Stimulated activated effector memory CD8-positive, alpha-beta T cell treated with anti-CD3 and anti-CD28 coated beads, Interleukin-12 subunit alpha, Interleukin-12 subunit beta, amount 100 ng/mL, for 72 hours (primary cell): ENCODE measurements at regions not wholly inside any gene's neighbourhood (a gene's known extent, or its start where the extent isn't known, plus 50 kb on each side); places are given as distances from the start of the nearest gene placed in this dataset.
A peak's percentile ranks its signal among the peaks of the same experiment; 100 is the strongest.

Experiments used
- ATAC-seq: fragments of 150-1000 bp; cut with Tn5 transposase; 2 replicates; pipeline ENCODE4 v1.10.0; 2021
- DNase-seq, 2 donors: peaks; one replicate each; pipeline ENCODE4 v3.0.0; 2021 to 2022; ENCODE audit warnings: low spot score in 2 of 2
- H3K27ac Mint-ChIP-seq: one replicate; pipeline ENCODE4 v1.8.0; 2022; ENCODE audit warnings: mild to moderate bottlenecking, mixed read lengths
- H3K36me3 Mint-ChIP-seq: one replicate; pipeline ENCODE4 v1.8.0; 2022; ENCODE audit warnings: mild to moderate bottlenecking, mixed read lengths
- H3K4me1 Mint-ChIP-seq: one replicate; pipeline ENCODE4 v1.8.0; 2022; ENCODE audit warnings: mixed read lengths
- H3K4me3 Mint-ChIP-seq: one replicate; pipeline ENCODE4 v1.8.0; 2022; ENCODE audit warnings: mild to moderate bottlenecking, mixed read lengths
- H3K9me3 Mint-ChIP-seq: one replicate; pipeline ENCODE4 v1.8.0; 2022; ENCODE audit warnings: mixed read lengths

DNA sequence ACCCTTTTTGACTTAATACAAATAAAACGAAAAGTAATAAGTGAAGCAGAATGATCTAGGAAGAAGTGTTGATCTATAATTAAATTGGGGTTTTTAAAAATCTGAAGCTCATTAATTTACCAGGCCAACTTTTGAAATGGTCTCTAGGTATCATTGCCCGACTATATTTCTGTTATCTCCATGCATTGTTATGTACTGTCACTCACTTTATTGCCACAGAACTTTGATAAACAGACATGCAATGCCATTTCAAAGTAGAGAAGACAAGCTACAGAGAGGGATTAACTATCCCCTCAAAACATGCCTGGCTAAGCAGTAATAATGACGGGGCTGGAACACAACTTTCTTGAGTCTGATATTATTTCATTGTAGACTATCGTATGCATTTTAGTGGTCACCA lies 147.6 kb upstream of the ITGA4 start:
- peak overlapping the region; percentile 66 for H3K4me3 Mint-ChIP-seq
- DNase-seq = no peak
- peaks cover 36% of the 10 kb centered on the region for H3K4me1 Mint-ChIP-seq
- peak overlapping the region; percentile 92 for H3K27ac Mint-ChIP-seq
- peaks cover 6% of the 10 kb centered on the region for H3K36me3 Mint-ChIP-seq
- H3K9me3 Mint-ChIP-seq = no peaks in the 10 kb centered on the region
- ATAC-seq = no peak

DNA sequence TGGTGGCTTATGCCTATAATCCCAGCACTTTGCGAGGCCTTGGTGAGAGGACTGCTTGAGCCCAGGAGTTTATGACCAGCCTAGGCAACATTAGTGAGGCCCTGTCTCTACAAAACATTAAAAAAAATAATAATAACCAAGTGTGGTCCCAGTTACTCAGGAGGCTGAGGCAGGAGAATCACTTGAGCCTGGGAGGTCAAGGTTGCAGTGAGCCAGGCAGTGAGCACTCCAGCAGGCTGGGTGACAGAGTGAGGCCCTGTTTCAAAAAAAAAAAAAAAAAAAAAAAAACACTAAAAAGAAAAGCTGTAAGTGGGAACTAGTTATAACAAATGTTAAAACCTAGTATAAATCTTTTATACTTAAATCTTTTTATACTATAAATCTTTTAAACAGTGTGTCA lies 146.2 kb upstream of the ITGA4 start:
- peak; percentile 31 for ATAC-seq
- peaks cover 27% of the 10 kb centered on the region for H3K4me1 Mint-ChIP-seq
- H3K9me3 Mint-ChIP-seq = no peaks in the 10 kb centered on the region
- peaks cover 6% of the 10 kb centered on the region for H3K36me3 Mint-ChIP-seq
- no peak for DNase-seq
- H3K4me3 Mint-ChIP-seq = no peak overlapping the region
- H3K27ac Mint-ChIP-seq = no peak overlapping the region

DNA sequence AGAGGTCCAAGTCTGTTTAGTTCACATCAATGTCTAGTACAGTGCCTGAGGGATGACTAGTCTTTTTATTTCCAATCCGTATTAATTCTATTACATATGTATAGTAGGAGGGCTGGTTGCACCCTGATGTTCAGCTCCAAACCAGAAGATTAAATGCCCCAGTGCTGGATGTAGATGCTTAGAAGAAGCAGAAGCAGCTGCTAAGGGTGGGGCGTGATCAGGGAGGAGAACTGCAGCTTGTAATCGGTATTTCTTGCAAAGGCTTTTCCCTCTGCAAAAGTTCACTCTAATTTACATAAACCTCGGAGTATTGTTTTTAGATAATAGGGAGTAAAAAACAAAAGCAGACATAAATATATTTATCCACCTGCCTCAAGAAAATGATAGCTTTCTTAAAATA lies 145.3 kb upstream of the ITGA4 start:
- H3K9me3 Mint-ChIP-seq = no peaks in the 10 kb centered on the region
- no peak for DNase-seq
- H3K4me3 Mint-ChIP-seq = peak overlapping the region; percentile 80
- H3K27ac Mint-ChIP-seq = peak overlapping the region; percentile 99
- peaks cover 6% of the 10 kb centered on the region for H3K36me3 Mint-ChIP-seq
- H3K4me1 Mint-ChIP-seq = peaks cover 27% of the 10 kb centered on the region
- peak; percentile 22 for ATAC-seq

DNA sequence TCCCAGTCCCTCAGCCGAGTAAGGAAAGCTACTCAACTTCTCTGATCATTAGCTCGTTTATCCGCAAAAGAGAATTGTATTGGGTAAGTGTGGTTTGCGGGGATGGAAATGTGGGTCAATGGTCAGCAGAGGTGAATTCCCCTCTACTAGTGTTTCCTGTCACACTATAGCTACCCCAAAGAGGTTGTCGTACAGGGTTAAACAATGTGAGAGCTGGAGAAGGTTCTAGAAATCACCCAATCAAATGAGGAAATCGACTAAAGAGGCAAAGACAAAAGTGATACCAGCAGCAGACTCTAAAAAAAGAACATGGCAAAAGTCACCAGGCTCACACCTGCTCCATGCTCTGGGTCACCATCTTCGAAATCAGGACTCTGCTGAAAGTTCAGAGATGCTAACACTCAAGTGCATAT lies 144.7 kb upstream of the ITGA4 start:
- peak overlapping the region; percentile 80 for H3K4me3 Mint-ChIP-seq
- H3K36me3 Mint-ChIP-seq = peaks cover 6% of the 10 kb centered on the region
- peak overlapping the region; percentile 99 for H3K27ac Mint-ChIP-seq
- peaks cover 27% of the 10 kb centered on the region for H3K4me1 Mint-ChIP-seq
- no peaks in the 10 kb centered on the region for H3K9me3 Mint-ChIP-seq
- peak; percentile 42 to 85 for DNase-seq
- peak; percentile 91 for ATAC-seq

DNA sequence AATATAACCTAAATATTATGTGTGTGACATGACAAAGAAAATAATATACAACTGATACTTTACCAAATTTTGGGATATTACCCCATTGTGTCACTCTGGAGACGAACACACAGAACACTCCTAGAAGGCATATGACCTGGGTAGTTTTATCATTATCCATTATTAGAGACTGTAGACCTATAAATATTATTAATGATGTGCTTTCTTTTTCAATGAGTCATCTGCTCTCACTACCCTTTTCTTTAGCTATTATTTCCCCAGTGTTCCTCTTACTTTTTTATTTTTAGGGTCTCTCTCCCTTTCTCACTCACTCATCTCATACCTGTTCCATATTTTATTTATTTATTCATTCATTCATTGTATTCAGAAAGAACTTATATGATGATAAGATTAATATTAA lies 143.3 kb upstream of the ITGA4 start:
- Mint-ChIP-seq H3K36me3 (peaks cover 6% of the 10 kb centered on the region), H3K27ac (peak overlapping the region; percentile 99), H3K4me3 (peak overlapping the region; percentile 80), H3K4me1 (peaks cover 20% of the 10 kb centered on the region), H3K9me3 (no peaks in the 10 kb centered on the region)
- DNase-seq (no peak), ATAC-seq (no peak)

DNA sequence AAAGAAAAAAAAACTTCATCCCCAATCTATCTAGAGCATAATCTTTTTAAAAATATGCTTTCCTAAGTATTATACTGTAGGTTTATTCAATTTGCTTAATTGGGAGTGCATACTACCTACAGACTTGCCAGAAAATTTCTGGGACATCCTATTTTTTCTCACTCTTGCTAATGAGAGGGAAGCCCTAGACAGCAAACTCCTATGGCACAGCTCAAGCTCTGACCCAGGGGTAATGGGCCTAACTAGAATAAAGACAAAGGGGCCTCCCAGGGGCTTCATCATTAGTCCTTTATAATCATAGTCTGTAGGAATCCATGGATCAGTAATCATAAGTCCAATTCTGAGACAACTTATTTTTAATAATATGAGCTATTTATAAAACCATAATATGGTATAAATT lies 142.6 kb upstream of the ITGA4 start:
- peak overlapping the region; percentile 80 for H3K4me3 Mint-ChIP-seq
- ATAC-seq = no peak

DNA sequence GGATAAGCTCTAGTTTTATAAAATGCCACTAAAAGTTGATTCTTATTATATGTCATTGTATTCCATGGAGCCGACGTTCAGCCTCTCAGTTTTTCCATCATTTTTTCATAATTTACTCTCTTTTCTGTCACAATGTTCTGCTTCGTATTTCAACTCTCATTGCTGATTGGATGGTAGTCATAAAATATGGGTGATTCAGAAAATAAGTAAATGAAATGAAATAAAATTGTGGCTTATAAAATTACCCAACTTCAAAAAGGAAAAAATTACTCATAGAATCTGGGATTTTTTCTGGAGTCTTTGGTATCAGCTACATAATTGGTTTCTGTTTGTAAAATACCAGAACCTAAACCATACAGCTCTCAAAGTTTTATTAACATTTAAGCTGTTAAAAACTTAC lies 139.7 kb upstream of the ITGA4 start:
- H3K27ac Mint-ChIP-seq = no peak overlapping the region
- no peak for ATAC-seq
- no peak for DNase-seq
- H3K9me3 Mint-ChIP-seq = no peaks in the 10 kb centered on the region
- H3K4me1 Mint-ChIP-seq = peaks cover 10% of the 10 kb centered on the region
- H3K36me3 Mint-ChIP-seq = peaks cover 6% of the 10 kb centered on the region
- no peak overlapping the region for H3K4me3 Mint-ChIP-seq

More for the DNA sequence above, 142.6 kb upstream of the ITGA4 start:
- Mint-ChIP-seq H3K9me3 (no peaks in the 10 kb centered on the region), H3K4me1 (peaks cover 20% of the 10 kb centered on the region), H3K36me3 (peaks cover 6% of the 10 kb centered on the region), H3K27ac (peak overlapping the region; percentile 99)
- DNase-seq = no peak

DNA sequence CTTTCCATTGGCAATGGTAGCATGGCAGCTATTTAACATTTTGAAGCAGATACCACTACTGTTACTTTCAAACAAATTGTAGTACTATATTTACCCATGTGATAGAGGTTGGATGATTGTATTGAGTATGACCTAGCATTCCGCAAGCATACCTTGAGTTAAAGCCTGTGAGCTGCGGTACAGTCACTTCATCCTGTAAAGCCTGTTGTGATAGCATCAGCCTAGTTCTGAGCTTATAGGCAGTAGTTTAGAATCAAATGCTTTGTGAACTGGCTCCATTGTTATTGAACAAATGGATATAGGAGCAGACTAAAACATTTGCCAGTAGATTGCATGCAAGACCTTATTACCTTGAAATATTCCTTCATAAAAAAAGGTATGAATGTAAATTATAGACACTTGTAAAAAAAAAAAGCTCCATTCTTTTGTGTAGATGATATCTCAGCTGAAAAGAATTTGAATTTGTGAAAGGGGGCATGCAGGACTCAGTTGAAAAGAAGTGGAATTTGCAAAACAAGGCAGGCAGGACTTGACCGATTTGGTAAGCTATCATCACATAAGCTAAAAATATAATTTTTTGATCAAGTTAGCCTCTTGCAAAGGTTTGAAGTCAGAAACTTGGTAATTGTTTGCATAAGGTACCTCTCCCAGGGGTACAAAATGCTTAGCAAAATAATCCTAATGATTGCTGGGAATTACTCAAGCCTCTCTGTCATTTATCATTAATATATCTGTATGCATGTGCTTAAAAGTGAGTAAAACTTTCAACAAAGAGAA lies 138.5 kb upstream of the ITGA4 start:
- no peak for DNase-seq
- Mint-ChIP-seq H3K9me3 (peaks cover 5% of the 10 kb centered on the region), H3K4me3 (no peak overlapping the region), H3K36me3 (no peaks in the 10 kb centered on the region), H3K27ac (no peak overlapping the region), H3K4me1 (no peaks in the 10 kb centered on the region)
- ATAC-seq = no peak

DNA sequence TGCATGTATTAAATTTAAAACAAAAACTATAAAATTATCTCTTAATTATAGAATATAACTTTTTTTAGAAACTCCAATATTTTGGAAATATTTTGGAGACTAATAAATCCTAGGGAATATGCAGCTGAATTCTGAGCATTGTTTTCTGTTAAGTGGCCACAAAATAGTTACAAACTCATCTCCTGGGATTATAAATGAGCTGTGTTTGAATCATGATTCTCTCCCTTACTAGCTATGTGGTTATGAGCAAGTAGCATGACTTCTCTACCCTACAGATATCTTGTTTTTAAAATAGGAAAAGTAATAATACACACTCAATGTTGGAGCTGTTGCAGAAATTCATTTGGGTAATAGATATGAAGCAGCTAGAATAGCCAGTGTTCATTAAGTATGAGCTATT lies 137.9 kb upstream of the ITGA4 start:
- Mint-ChIP-seq H3K9me3 (peaks cover 5% of the 10 kb centered on the region), H3K36me3 (no peaks in the 10 kb centered on the region), H3K27ac (no peak overlapping the region), H3K4me1 (no peaks in the 10 kb centered on the region), H3K4me3 (no peak overlapping the region)
- ATAC-seq (no peak), DNase-seq (no peak)

DNA sequence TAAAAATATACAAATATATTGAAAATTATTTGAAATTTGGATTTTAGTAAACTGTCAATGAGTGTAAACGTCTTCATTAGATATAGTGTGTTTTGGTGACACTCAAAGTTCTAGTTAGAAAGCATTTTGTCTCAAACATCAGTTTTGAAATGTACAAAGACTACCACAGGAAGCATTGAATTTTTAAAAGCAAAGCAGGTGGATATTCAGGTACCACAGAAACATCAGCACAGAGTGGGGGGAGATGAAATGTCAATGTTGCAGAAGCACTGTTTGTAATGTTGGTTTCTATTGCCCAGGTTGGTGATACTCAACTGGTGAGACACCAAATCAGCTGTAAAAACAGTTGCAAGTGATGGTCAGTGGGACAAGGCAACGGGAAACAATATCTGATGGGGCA lies 136.5 kb upstream of the ITGA4 start:
- ATAC-seq = no peak
- Mint-ChIP-seq H3K36me3 (no peaks in the 10 kb centered on the region), H3K4me3 (no peak overlapping the region), H3K27ac (no peak overlapping the region), H3K9me3 (peaks cover 5% of the 10 kb centered on the region), H3K4me1 (peaks cover 4% of the 10 kb centered on the region)
- DNase-seq = no peak

DNA sequence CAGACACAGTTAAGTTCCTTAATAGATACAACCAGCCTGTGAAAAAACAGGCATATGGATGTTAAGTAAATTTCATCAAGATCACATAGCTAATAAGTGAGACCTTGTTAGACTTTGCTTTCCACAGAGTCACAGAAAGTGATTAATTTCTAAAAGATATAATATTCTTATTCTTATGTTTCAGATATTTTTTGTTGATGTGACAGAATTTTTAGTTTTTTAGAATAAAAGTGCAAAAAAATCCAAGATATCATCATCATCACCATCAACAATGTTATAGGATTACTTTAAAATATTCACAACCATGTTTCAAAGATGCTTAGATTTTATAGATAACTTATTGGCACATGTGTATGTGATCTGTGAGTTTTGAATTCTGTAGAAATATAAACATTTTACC lies 132.3 kb upstream of the ITGA4 start:
- no peak overlapping the region for H3K4me3 Mint-ChIP-seq
- peaks cover 5% of the 10 kb centered on the region for H3K4me1 Mint-ChIP-seq
- DNase-seq = no peak
- no peaks in the 10 kb centered on the region for H3K36me3 Mint-ChIP-seq
- peaks cover 10% of the 10 kb centered on the region for H3K9me3 Mint-ChIP-seq
- no peak for ATAC-seq
- H3K27ac Mint-ChIP-seq = no peak overlapping the region

DNA sequence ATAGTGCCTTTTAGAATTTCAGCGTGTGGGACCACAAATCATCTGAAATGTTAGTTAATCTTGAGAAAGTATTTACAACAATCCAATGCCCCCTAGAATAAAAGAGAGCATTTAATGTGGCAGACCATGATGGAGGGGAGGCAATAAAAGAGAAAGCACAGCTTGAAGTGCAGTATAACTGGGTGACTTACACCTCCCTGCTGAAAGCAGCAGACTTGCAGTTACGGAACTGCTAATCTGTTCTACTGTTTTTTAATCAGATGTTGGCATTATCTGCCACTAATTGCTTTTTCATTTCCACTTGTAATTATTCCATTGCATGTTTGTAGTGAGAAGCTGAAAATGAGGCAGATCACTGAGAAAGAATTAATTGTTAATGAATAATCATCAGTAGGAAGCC lies 130.5 kb upstream of the ITGA4 start:
- peaks cover 5% of the 10 kb centered on the region for H3K4me1 Mint-ChIP-seq
- H3K27ac Mint-ChIP-seq = no peak overlapping the region
- no peaks in the 10 kb centered on the region for H3K36me3 Mint-ChIP-seq
- DNase-seq = no peak
- H3K9me3 Mint-ChIP-seq = peaks cover 10% of the 10 kb centered on the region
- no peak for ATAC-seq
- H3K4me3 Mint-ChIP-seq = no peak overlapping the region

DNA sequence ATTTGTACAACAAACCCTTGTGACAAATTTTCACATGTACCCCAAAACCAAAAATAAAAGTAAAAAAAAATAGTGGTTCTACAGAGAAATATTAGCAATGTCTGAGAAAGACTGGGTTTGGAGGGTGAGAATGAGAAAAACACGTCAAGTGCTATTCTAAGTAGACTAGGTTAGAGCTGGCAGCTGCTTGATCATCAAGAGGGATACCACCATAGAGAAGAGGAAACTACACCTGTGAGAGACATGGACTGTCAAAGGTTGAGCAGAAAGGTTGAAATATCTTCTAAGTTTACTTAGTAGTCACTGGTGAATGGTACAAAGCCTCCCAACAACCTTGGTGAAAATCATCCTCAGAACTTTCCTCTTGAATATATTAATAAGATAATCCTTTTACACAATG lies 126.9 kb upstream of the ITGA4 start:
- peaks cover 7% of the 10 kb centered on the region for H3K9me3 Mint-ChIP-seq
- no peak overlapping the region for H3K4me3 Mint-ChIP-seq
- H3K27ac Mint-ChIP-seq = no peak overlapping the region
- no peak for ATAC-seq
- no peak for DNase-seq
- H3K36me3 Mint-ChIP-seq = no peaks in the 10 kb centered on the region
- peaks cover 10% of the 10 kb centered on the region for H3K4me1 Mint-ChIP-seq

DNA sequence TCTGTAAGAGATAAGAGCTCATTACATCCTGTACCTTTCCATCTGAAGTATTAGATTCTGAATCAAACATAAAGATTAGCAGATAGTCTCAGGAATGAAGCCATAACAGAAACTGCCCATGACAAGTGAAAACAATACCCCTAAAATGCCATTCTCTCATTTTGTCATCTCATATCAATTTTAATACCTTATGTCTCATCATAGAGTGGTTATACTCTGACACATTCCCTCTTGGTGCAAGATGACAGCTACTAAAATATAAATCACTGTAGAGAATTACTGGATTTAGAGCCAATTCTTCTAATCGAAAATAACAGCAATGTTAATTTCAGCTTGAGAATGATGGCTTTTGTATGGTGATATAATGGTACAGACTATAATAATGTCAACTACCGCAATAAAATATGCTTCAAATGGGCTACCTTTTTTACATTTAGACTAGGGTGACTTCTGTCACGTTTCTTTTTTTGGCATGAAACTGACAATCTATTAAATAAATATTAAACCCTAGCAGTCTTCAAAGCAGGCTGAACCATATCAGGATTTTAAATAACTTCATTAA lies 125.1 kb upstream of the ITGA4 start:
- H3K36me3 Mint-ChIP-seq = no peaks in the 10 kb centered on the region
- H3K4me1 Mint-ChIP-seq = peaks cover 6% of the 10 kb centered on the region
- peaks cover 7% of the 10 kb centered on the region for H3K9me3 Mint-ChIP-seq
- ATAC-seq (peak; percentile 77), DNase-seq (no peak)
- no peak overlapping the region for H3K27ac Mint-ChIP-seq
- no peak overlapping the region for H3K4me3 Mint-ChIP-seq

DNA sequence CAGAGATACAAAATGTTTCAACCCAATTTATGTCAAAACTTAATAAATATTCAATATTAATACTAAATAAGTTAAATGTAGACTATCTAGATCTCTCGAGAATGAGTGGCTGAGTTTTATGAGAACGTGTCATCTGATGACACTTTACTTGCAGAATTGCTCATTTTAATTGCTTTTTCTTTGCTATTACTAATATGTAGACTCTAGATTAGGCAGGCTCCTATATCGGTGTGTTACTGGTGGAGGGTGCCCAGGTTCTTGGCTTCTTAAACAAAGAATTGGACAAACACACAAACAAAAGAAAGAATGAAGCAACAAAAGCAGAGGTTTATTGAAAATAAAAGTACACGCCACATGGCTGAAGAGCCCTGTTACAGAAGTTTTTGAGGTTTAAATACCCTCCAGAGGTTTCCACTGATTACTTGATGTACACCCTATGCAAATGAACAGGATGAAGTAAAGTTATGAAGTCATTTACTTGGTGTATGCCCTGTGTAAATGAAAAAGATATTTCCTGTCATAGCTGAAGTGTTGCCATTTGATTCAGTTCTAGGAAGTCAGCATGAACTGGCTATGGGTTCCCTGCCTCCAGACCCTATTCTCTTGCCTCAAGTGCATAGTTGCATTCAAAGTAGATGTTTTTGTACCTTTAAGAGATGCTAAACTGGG lies 122.9 kb upstream of the ITGA4 start:
- peak; percentile 88 for ATAC-seq
- Mint-ChIP-seq H3K4me3 (peak overlapping the region; percentile 31), H3K36me3 (no peaks in the 10 kb centered on the region), H3K9me3 (peaks cover 3% of the 10 kb centered on the region), H3K27ac (peak overlapping the region; percentile 81), H3K4me1 (peaks cover 6% of the 10 kb centered on the region)
- no peak for DNase-seq

DNA sequence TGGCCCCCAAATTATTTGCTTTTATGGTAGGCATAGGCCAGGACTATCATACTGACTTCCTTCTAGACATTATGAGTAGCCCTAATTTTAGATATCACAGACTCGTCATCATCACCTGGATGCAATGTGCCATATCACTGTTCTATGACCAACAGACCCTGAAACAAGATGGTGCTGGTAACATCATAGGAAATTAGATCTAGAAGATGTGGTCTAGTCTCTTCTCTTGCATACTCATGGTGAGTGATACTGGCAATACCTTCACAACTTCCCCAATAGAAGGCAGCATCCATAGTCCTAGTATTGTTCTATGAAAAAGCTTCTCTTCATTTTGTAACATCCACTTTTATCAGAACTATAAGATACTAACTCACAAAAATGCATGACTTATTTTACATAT lies 116.3 kb upstream of the ITGA4 start:
- DNase-seq = no peak
- Mint-ChIP-seq H3K36me3 (no peaks in the 10 kb centered on the region), H3K4me3 (no peak overlapping the region), H3K27ac (no peak overlapping the region), H3K4me1 (no peaks in the 10 kb centered on the region), H3K9me3 (peaks cover 3% of the 10 kb centered on the region)
- ATAC-seq = no peak
